RPMI8226 (cell line): ENCODE measurements at regions not wholly inside any gene's neighbourhood (a gene's known extent, or its start where the extent isn't known, plus 50 kb on each side); places are given as distances from the start of the nearest gene placed in this dataset.

Source experiments
- DNase-seq: peaks from one replicate; pipeline ENCODE4 v3.0.0-alpha.2; 2015

GRCh38 chr13:84255226-84255797 lies 373.0 kb upstream of the SLITRK1 start:
- DNase-seq = no peak

GRCh38 chr13:84249463-84249862 lies 367.2 kb upstream of the SLITRK1 start:
- no peak for DNase-seq

DNA sequence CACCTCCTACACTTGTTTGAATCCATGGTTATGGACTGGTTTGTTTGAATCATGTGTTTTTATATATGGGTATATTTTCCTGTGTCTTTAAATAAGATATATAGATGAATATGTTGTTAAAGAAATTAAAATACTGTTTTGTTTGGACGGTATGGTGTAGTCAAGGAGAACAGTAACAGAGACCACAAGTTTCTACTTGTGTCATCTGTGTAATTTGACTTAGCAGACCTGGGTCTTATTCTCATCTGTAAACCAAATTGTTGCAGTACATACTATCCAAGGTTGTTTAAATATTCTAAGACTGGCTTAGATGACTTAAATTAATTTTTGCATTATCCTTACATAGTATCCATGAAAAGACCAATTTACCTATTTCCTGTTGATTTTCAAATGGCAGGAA lies 361.1 kb upstream of the SLITRK1 start:
- no peak for DNase-seq

- no peak for DNase-seq
Measured at GRCh38 chr13:84239032-84239431, 356.8 kb upstream of the SLITRK1 start.

DNA sequence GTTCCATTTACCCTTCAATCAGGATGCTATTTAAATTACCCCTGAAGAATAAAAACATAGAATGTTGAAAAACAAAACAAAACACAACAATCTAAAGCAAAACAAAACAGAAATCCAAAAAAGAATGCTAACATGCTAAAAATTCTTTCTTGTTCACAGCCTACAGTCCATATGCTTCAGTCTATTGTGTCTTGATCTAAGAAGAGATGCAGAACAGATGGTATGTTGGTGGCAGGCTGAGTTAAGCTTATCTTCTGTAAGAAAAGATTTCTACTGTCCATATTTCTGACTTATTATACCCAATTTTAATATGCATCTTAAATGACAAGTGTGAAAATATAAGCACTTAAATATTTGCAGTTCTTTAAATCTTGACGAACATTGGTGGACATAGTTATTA lies 356.1 kb upstream of the SLITRK1 start:
- DNase-seq = no peak

DNA sequence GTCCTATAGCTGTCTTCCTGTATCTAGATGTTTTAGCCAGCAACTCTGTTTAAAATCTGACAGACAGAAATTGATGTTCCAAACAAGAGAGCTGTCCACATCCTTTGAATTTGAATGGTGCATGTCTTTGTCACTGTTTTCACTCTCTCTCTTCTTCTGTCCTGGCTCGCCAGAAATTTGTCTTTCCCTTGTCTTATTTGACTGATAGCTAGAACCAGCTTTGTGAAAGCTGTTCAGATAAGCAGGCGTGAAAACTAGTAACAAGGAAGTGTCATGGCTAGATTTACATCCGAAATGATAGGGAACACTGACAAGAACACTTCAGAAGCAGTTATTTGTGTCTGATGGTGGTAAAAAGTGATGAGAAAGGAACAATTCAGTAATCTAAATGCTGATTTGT lies 354.9 kb upstream of the SLITRK1 start:
- no peak for DNase-seq

- no peak for DNase-seq
Measured at GRCh38 chr13:84234416-84234815, 352.1 kb upstream of the SLITRK1 start.

- DNase-seq = no peak
Measured at GRCh38 chr13:84230568-84230967, 348.3 kb upstream of the SLITRK1 start.

DNA sequence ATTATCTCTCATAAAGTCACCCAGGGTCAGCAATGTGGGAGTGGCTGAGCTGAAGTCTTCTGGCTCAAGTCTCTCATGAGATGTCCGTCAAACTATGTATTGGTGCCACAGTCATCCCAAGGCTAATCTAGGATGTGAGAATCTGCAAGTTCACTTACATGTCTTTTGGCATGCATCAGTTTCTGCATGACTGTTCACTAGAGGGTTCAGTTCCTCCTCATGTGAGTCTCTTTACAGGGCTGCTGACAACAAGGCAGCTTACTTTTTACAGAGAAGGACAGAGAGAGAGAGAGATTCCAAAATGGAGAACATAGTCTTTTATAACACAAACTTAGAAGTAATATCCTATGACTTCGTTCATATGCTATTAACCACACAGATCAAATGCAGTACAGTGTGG lies 328.8 kb upstream of the SLITRK1 start:
- no peak for DNase-seq

GRCh38 chr13:84208246-84208910 lies 326.1 kb upstream of the SLITRK1 start:
- no peak for DNase-seq

DNA sequence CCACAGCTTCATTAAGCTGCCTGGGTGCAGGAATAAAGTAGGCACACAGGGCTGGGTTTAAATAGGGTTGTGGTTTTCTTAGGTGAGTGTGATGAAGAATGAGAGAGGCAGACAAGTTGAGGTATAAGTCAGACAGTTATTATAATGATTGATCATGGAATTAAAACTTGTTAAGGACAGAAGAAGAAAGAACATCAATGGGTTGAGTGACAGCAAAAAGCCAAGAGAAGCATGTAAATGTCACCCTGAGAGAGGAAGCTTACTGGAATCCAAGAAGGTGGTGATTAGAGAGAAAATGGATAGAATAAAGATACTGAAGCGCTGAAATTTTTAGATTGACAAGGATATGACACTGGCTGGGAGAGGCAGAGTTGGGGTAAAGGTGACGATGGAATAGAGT lies 325.2 kb upstream of the SLITRK1 start:
- no peak for DNase-seq

DNA sequence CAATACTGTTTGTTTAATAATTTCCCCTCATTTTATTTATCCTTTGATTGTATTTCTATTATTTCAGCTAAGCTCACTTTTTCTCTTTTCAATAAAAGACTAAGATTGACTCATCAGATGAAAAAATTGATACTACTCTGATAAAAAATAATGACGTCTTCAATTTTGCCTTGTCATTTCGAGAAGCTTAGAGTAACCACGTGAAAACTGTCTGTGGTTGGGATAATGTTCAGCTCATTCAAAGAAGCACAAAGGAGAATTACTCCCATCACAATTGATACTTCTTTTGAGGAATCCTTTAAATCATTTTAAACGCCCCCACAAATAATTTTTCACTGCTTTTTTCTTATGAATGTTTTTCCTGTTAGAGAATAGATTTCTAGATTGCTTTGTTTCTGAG lies 318.7 kb upstream of the SLITRK1 start:
- DNase-seq = no peak

GRCh38 chr13:84192125-84192524 lies 309.9 kb upstream of the SLITRK1 start:
- no peak for DNase-seq

DNA sequence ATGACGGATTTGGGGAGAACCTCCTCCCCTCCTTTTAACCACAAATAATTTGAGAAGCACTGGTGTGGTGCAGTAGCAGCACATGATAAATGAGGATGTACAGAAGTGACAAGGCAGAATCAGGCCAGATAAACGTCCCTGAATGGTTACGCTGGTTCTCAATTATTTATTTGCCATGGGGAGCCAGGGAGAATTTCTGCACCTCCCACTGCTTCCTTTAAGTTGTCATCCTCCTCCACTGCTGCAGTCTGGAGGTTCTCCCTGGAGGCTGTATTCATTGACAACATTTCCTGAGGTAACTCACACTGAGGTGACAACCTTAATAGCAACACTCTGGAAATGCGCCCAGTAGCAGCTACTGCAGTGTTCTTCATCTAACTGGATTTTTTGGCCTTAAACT lies 308.9 kb upstream of the SLITRK1 start:
- no peak for DNase-seq

DNA sequence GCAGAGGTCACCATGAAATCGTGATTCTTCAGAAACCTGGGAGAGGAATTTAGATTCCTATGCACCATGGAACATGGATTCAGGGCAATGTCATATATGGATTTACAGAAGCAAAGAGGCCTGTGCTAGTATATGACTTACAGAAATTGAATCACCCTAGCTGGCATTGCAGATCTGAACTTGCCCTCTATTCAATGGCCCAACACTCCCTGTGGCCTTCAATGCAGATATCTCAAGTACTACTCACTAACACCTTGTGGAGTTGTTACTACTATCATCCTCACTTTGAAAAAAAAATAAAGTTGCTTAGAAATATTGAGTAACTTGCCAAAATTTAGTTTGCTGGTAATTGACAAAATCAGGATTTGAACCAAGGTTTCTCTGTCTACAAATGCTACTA lies 305.4 kb upstream of the SLITRK1 start:
- no peak for DNase-seq

DNA sequence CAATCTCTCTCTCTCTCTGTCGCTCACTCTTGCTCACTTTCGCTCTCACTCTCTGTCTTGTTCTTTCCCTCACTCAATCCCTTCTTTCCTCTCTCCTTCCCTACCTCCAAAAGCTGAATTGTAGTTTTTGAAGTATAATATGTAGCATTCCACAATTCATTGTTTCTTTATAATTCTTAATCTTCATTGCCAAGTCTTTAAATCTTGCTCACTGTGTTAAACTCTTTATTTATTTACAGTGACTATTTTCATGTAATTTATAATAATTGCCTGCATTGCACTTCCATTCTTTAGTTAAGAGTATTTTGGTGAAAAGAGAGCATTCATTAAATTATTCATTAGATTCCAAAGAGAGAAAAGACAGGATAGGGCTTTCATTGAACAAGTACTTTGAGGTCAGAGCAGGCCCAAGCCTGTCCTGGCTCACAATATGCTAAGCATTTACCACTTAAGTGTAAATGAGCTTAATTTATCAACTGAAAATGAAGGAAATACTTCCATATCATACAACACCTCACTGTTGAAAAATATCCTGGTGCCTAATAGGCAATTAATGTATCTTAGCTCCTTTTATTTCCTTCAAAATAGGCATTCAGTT lies 257.4 kb upstream of the SLITRK1 start:
- DNase-seq = no peak

DNA sequence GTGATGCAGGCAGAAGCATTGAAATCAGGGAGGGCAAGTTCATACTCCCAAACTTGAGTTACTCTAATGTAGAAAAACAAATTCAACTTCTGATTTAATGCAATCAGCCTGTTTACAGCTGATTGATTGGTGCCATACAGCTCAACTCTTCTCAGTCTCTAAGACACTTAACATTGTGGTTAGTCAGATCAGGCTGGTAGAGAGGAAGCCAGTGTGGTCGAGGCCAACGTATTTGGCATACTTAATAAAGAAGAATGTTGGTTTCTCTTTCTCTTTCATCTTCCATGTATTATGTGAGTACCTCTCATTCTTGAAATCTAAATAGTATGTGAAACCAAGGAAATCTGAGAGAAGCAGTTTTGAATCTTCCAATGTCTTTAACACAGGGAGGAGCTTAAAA lies 255.0 kb upstream of the SLITRK1 start:
- DNase-seq = peak; percentile 68

- DNase-seq = no peak
Measured at GRCh38 chr13:84136582-84136981, 254.3 kb upstream of the SLITRK1 start.

- no peak for DNase-seq
Measured at GRCh38 chr13:84132491-84132890, 250.2 kb upstream of the SLITRK1 start.

DNA sequence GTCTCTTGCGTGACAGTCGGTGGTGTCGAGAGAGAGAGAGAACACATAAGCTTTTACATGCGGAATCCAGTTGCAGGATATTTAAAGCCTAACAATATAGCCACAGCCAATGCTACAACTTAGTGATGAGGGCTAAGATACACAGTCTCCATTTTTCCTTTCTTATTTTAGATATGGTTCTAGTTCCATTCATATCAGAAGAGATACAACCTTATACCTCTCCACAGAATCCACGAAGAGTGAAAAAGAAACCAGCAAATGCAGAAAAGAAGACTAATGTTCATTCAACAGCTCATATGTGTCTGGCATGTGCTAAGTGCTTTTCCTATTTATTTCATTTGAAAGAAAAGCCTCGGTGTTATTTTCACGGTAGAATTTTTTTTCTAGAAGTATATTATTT lies 249.0 kb upstream of the SLITRK1 start:
- no peak for DNase-seq

DNA sequence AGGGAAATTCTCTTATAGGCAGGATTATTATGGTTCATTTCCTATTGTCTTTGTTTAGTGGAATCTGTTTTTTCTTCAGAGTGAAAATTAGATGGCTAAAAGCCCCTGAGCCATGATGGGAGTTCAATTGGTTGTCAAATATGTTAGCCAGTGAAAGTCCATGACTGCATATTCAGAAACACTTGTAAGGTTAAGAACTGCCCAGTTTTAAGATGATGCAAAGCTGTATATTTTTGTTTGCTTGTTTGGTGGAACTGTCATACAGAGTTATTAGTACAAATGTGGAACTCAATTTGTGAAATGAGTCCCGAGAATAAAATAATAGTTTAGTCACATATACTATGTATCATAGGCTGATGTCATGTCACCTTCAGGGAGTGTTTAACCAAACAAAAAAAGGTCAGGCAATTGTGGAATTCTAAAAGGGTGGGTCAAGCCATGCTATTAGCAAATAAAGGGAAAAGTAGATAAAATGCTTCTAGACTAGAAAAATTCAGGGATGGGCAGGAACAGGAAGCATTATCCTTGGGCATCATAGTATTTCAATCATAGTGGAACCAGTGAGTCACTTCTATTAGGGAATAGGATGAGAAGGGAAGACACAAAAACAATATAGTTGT lies 248.3 kb upstream of the SLITRK1 start:
- no peak for DNase-seq

- DNase-seq = no peak
Measured at GRCh38 chr13:84129966-84130365, 247.7 kb upstream of the SLITRK1 start.

- no peak for DNase-seq
Measured at GRCh38 chr13:84127597-84128128, 245.4 kb upstream of the SLITRK1 start.

DNA sequence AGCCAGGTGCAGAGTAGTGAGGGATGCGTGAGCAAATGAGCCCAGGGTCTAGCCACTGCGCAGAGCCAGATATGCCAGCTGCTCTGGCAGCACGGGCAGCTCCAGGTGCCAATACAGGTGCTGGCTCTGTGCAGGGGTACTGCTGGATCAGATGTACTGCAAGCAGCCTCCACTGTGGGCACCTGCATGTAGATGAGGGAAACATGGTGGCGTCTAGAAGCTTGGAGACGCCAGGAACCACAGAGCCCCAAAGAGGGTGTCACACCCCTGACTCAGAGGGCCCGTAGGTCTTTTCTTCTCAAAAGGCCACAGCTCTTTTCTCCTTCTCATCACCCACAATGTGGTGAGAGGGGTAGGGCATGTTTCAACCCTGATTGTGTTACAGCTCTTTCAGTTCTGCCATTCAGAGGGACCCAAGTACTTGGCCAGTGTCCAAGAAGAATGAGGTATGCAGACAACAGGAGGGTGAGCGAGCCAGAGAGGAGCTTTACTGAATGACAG lies 244.4 kb upstream of the SLITRK1 start:
- DNase-seq = peak; percentile 82
